ENCODE measurements at regions not wholly inside any gene's neighbourhood (a gene's known extent, or its start where the extent isn't known, plus 50 kb on each side); places are given as distances from the start of the nearest gene placed in this dataset.
"Not testable (repeated sequence)": the region's sequence is repeated elsewhere in the genome, so short reads cannot be mapped to it uniquely, and the experiment has no call there.

DNA sequence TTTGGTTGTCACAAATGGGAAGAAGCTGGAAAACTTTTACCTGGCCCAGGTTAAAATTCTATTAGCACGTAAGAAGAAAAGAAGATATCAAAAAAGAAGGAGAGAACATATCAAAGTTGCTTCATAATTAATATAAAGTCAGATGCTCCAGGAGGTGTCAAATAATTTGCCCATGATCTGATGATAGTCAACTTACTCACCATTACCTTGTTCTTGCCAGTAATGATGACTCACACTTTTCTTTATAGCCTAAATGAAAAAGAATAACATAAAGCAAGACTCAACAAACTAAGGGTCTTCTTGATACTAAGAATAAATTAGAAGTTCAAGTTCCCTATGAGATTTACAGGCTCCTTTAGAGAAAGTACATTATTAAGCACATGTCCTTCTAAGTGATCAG is 580.4 kb downstream of the TTLL7 start:
- no peak overlapping the region for H3K27ac ChIP-seq
- no peaks in the 10 kb centered on the region for H3K36me3 ChIP-seq
- no peaks in the 10 kb centered on the region for H3K27me3 ChIP-seq
- 88 to 92% methylated on average over 1 of the region's 1 CpG for WGBS, 2 donors
- H3K4me1 ChIP-seq: no peaks in the 10 kb centered on the region
- H3K9me3 ChIP-seq: no peaks in the 10 kb centered on the region
- H3K4me3 ChIP-seq: no peak overlapping the region
- intact Hi-C loops (cut with DNase I): no loop called here
- TF ChIP-seq, protein P1, sequence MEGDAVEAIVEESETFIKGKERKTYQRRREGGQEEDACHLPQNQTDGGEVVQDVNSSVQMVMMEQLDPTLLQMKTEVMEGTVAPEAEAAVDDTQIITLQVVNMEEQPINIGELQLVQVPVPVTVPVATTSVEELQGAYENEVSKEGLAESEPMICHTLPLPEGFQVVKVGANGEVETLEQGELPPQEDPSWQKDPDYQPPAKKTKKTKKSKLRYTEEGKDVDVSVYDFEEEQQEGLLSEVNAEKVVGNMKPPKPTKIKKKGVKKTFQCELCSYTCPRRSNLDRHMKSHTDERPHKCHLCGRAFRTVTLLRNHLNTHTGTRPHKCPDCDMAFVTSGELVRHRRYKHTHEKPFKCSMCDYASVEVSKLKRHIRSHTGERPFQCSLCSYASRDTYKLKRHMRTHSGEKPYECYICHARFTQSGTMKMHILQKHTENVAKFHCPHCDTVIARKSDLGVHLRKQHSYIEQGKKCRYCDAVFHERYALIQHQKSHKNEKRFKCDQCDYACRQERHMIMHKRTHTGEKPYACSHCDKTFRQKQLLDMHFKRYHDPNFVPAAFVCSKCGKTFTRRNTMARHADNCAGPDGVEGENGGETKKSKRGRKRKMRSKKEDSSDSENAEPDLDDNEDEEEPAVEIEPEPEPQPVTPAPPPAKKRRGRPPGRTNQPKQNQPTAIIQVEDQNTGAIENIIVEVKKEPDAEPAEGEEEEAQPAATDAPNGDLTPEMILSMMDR (IDR thresholded peaks at IDR 0.05): no peak
- TF ChIP-seq EP300 (IDR thresholded peaks at IDR 0.05): no peak
- TF ChIP-seq POLR2A (IDR thresholded peaks at IDR 0.05): no peak
- TF ChIP-seq POLR2AphosphoS5 (IDR thresholded peaks at IDR 0.05): no peak
- DNase-seq: no peak

DNA sequence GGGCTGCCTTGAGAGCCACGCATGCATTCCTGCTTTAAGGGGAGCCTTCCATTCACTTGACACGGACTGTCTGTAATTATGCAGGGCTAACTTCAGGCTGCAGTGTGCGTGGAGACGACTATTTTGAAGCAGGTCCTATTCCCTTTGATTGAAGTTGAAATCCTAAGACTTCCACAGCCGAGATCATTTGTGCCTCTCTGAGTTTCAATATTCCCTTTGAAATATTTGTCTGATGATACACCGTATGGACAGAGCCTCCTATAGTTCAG is 585.2 kb downstream of the TTLL7 start:
- WGBS, 2 donors: 56 to 67% methylated on average over 2 to 3 of the region's 6 CpGs
- H3K4me1 ChIP-seq; H3K4me3 ChIP-seq; H3K27me3 ChIP-seq; H3K27ac ChIP-seq; H3K9me3 ChIP-seq; H3K36me3 ChIP-seq; DNase-seq; intact Hi-C loops (cut with DNase I): not testable (repeated sequence)

DNA sequence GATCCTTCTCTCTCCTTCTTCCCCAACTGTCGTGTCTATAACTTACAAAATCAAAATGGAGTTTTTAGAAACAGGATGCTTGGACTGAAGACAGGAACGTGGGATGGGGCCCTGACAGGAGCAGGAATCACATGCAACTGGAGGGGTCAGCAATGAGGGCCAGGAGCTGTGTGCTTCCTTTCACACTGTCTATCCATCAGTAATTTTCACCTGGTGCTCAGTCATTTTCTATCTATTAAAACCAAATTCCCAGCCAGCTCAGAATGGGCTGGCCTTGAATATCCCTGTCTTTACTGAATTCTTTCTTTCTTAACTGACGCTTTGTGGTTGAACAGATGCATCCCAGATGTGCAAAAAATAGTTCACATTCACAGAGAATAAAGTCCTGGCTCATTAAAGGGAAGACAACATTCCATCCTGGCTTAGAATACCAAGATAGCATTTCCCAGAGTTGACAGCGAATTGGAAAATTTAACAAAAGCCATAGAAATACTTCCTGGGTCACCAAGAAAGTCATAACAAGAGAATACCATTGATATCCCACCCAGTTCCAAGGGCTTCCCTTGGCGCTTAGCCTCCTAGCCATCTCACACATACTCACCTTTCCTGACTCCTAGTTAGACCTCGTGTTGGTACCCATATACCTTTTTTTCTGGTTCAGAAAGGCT is 588.1 kb downstream of the TTLL7 start:
- intact Hi-C loops (cut with DNase I); H3K4me3 ChIP-seq; DNase-seq; H3K36me3 ChIP-seq; H3K9me3 ChIP-seq; H3K27me3 ChIP-seq; H3K4me1 ChIP-seq; H3K27ac ChIP-seq: not testable (repeated sequence)
- 61 to 68% methylated on average over 5 of the region's 6 CpGs for WGBS, 2 donors

DNA sequence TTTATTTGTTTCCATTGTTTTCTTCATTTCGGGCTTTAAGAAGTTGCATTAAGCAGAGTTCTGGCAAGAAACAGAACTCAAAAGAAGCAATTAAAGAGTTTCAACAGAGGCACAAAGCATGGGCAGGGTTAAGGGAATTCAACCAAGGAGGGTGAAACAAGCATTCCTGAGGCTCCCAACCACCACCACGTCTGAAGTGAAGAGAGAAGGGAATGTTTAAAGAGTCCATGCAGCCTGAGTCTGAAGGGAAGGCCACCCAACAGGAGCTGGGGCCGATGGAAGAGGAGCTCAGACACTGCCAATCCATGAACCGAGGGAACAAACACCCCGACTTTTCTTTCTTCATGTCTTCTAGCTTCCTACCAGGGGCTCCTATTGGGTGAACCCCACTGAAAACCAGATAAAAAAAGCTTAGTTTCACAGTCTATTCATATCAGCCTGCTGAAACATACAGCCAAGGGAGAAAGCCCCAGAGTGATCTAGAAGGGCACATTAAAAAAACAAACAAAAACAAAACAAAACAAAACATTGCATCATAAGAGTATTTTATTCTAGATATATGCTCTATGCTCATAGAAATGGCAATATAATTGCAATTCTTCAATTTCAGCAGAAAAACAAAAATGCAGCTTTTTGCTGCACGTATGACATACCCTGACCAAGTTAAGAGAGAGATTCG is 592.1 kb downstream of the TTLL7 start:
- intact Hi-C loops (cut with DNase I); H3K9me3 ChIP-seq; H3K4me3 ChIP-seq; H3K27me3 ChIP-seq; H3K27ac ChIP-seq; H3K4me1 ChIP-seq; DNase-seq; H3K36me3 ChIP-seq: not testable (repeated sequence)
- WGBS, 2 donors: 83 to 88% methylated on average over 3 of the region's 7 CpGs

DNA sequence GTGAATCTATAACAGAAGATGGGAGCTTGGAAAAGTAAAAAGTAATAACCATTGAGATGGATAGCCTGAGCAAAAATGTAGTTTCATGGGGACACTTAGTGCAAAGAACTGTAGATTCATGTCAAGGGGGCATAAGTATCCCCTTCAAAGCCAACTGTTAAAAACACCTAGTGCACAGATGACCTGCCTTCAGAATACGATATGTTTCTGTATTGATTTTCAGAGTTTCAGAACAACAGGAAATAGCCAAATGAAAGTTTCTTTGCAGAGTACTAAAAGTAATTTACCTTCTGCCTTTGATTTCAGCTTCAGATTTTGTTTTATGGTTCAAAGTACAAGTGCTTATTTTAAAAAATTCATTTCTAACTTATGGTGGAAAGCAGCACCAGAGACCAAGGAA is 593.1 kb downstream of the TTLL7 start:
- H3K4me1 ChIP-seq; H3K27ac ChIP-seq; H3K27me3 ChIP-seq; H3K9me3 ChIP-seq; H3K36me3 ChIP-seq; H3K4me3 ChIP-seq; intact Hi-C loops (cut with DNase I); DNase-seq: not testable (repeated sequence)
- 51 to 73% methylated on average over 1 of the region's 1 CpG for WGBS, 2 donors

DNA sequence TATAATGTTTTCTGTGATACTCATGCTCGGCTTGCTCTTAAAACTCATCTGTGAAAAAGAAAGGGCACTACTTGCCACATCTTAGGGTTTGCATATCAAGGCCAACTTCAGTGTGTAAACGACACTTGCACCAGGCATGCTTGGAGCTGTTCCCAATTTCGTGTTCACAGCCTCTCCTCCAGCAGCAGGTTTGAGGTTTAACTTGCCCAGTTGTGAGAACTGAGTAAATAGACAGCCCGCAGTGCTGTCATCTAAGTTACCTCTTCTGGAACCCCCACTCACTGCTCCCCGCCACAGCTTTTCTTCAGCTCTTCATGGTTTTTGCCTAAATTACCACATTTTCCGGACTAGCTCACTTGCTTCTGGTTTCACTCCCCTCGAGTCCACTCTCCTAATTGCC is 595.4 kb downstream of the TTLL7 start:
- 73 to 85% methylated on average over 7 of the region's 7 CpGs for WGBS, 2 donors
- H3K4me1 ChIP-seq; H3K4me3 ChIP-seq; intact Hi-C loops (cut with DNase I); H3K9me3 ChIP-seq; DNase-seq; H3K27me3 ChIP-seq; H3K36me3 ChIP-seq; H3K27ac ChIP-seq: not testable (repeated sequence)

DNA sequence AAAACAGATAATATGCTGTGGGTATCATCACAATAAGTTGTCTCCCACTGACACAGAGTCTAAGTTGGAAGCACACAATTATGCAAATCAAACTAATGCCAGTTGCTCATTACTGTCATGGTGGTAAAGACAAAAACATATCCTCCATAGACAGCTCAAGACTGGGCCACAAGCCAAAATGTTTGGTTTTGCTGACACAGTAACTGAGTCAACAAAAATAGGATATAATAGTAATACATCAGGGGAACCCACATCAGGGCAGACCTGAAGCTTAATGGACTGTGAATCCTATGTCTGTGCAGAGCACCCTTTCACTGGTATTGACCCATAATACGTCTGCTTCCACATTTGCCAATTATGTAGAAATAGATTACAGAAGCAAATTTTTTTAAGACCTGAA is 597.8 kb downstream of the TTLL7 start:
- DNase-seq; H3K27ac ChIP-seq; H3K4me1 ChIP-seq; H3K4me3 ChIP-seq; H3K36me3 ChIP-seq; H3K27me3 ChIP-seq; H3K9me3 ChIP-seq; intact Hi-C loops (cut with DNase I): not testable (repeated sequence)
- 82 to 86% methylated on average over 1 of the region's 1 CpG for WGBS, 2 donors

DNA sequence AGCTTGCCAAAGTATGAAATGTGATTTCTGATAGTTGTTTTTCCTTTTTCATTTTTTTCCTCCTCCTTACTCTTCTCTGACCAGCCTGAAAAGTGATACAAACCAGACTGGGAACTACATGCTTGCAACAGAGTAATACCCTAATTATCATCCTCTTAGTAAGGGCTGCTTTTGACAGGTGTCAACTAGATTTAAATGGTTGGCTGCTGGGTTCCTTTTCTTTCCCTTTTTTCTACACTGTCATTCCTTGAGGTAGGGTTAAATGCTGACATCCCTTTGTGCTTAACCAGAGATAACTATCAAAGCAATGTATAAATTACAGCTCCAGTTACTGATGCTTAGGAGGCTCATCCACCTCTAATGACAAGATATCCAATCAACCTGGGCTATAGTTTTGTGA is 598.8 kb downstream of the TTLL7 start:
- H3K4me1 ChIP-seq; H3K36me3 ChIP-seq; intact Hi-C loops (cut with DNase I); H3K4me3 ChIP-seq; DNase-seq; H3K27ac ChIP-seq; H3K9me3 ChIP-seq; H3K27me3 ChIP-seq: not testable (repeated sequence)

DNA sequence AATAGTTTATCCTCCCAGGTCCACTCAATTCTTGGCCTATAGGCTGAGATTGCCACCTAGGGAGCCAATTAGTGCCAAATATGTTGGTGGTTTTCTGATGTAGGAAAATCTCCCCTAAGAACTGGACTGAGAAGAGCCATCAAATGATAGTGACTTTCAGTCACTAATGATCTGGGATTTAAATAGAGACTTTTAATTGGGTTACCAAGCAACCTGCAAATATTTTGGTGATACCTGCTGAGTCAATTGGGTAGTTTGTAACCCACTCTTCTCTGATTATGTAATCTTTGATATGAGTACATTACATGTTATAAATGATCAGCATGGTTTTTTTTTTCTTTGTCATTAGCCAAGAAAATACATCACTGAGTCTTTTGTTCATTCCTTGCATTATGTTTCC is 600.8 kb downstream of the TTLL7 start:
- H3K9me3 ChIP-seq; H3K36me3 ChIP-seq; H3K27ac ChIP-seq; H3K4me1 ChIP-seq; DNase-seq; intact Hi-C loops (cut with DNase I); H3K27me3 ChIP-seq; H3K4me3 ChIP-seq: not testable (repeated sequence)

DNA sequence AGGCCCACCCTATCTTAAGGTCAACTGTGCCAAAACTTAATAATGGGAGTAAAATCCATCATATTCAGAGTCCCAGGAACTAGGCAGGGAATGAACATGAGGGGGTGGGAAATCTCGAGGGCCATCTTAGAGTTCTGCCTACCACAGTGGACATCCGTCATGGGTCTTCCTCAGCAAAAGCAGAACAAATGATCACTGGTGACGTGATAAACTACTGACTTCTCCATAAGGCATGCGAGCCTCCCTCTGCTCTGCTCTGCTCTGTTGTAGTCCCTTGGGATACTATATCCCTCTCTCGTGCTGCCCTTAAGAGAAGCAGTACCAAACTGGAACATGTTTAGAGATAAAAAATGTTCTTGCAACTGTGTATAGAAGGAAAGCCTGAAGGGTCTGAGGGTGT is 603.8 kb downstream of the TTLL7 start:
- H3K4me3 ChIP-seq; intact Hi-C loops (cut with DNase I); H3K36me3 ChIP-seq; H3K9me3 ChIP-seq; H3K4me1 ChIP-seq; H3K27me3 ChIP-seq; H3K27ac ChIP-seq; DNase-seq: not testable (repeated sequence)
- 85 to 89% methylated on average over 5 of the region's 5 CpGs for WGBS, 2 donors

DNA sequence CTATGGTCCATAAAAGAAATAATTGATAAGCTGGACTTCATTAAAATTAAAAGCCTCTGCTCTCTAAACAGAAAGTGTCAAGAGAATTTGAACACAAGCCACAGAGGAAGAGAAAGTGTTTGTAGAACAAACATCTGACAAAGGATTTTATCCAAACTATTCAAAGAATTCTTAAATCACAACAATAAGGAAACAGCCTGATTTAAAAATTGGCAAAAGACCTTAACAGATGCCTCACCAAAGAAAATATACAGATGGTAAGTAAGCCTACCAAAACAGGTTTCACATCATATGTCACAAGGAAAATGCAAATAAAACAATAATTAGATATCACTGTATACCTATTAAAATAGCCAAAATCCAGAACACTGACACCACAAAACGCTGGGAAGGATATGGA is 612.0 kb downstream of the TTLL7 start:
- H3K4me1 ChIP-seq; H3K36me3 ChIP-seq; intact Hi-C loops (cut with DNase I); H3K27me3 ChIP-seq; H3K9me3 ChIP-seq; DNase-seq; H3K27ac ChIP-seq; H3K4me3 ChIP-seq: not testable (repeated sequence)
- 84 to 86% methylated on average over 1 of the region's 1 CpG for WGBS, 2 donors

DNA sequence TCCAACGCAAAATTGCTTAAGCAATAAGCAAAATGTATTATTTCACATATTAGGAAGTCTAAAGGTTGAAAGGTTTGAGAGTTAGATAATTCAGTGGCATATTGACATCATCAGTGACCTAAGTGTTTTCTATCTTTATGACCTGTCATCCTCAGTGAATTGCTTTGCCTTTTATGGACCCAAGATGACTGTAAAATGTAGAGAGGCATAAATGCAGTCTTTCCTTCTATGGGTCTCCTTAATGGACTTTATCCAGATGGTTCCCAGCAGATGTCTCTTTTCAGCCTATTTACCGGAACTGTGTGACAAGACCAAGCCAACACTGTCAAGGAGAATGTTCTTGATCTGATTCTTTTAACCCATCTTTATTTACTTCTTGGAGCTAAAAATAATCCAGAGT is 615.8 kb downstream of the TTLL7 start:
- intact Hi-C loops (cut with DNase I); H3K27me3 ChIP-seq: not testable (repeated sequence)
- 11% methylated on average over 1 of the region's 2 CpGs; no CpG with 5 or more reads in 1 of the 2 donors for WGBS, 2 donors

More for the DNA sequence above, 615.8 kb downstream of the TTLL7 start:
- H3K4me3 ChIP-seq, H3K9me3 ChIP-seq, DNase-seq, H3K27ac ChIP-seq, H3K36me3 ChIP-seq, H3K4me1 ChIP-seq: not testable (repeated sequence)
